Omental fat pad (tissue), 3 donors: ENCODE measurements at regions not wholly inside any gene's neighbourhood (a gene's known extent, or its start where the extent isn't known, plus 50 kb on each side); places are given as distances from the start of the nearest gene placed in this dataset.

Experiments used
- ATAC-seq: fragments of 150-250 bp; one replicate; pipeline ENCODE4 v1.9.1; 2016; ENCODE audit warnings: mild to moderate bottlenecking, moderate library complexity; ENCODE audit not compliant: low FRiP score
- DNase-seq: peaks from one replicate; pipeline ENCODE4 v3.0.0-alpha.2; 2019; ENCODE audit warnings: low spot score
- TF ChIP-seq, protein P1 (sequence below), 3 donors: fragments of 450-650 bp; IDR thresholded peaks; one replicate each; pipeline ENCODE4 v1.5.1; 2016 to 2017; ENCODE audit warnings: antibody characterized with exemption in 3 of 3, mild to moderate bottlenecking in 3 of 3, moderate library complexity in 2 of 3

DNA sequence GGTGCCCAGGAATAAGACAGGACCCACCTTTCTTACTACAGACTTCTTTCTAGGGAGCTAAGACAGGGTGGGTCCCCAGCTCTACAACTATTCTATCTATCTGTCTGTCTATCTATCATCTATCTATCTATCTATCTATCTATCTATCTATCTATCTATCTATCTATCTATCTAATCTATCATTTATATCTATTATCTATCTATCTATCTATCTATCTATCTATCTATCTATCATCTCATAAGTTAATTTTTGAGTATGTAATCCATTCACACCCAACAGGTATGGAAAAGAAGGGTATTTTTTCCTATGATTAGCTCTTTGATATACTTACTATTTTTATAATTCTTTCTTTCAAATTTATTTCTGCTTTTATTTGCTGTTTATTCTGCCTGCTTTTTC lies 55.9 kb downstream of the BAMBI start:
- ATAC-seq (no peak), DNase-seq (no peak)
- TF ChIP-seq, protein P1, sequence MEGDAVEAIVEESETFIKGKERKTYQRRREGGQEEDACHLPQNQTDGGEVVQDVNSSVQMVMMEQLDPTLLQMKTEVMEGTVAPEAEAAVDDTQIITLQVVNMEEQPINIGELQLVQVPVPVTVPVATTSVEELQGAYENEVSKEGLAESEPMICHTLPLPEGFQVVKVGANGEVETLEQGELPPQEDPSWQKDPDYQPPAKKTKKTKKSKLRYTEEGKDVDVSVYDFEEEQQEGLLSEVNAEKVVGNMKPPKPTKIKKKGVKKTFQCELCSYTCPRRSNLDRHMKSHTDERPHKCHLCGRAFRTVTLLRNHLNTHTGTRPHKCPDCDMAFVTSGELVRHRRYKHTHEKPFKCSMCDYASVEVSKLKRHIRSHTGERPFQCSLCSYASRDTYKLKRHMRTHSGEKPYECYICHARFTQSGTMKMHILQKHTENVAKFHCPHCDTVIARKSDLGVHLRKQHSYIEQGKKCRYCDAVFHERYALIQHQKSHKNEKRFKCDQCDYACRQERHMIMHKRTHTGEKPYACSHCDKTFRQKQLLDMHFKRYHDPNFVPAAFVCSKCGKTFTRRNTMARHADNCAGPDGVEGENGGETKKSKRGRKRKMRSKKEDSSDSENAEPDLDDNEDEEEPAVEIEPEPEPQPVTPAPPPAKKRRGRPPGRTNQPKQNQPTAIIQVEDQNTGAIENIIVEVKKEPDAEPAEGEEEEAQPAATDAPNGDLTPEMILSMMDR (IDR thresholded peaks at IDR 0.05) = no peak

DNA sequence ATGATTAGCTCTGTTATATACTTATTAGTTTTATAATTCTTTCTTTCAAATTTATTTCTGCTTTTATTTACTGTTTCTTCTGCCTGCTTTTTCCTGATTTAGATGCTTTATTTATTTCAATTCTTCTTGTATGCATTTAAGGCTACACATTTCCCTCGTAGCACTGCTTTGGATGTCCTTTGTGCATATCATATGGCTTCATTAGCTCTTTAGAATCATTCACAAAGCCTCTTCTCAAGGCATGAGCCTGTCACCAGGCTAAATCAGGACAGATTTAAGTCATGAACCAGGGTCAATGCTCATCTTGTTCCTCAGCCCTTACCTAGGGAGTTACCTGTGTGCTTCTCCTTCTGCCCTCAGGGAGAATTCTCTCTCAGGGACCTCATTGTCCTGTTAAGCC lies 56.3 kb downstream of the BAMBI start:
- TF ChIP-seq, protein P1 (IDR thresholded peaks at IDR 0.05) = no peak
- ATAC-seq (no peak), DNase-seq (no peak)

DNA sequence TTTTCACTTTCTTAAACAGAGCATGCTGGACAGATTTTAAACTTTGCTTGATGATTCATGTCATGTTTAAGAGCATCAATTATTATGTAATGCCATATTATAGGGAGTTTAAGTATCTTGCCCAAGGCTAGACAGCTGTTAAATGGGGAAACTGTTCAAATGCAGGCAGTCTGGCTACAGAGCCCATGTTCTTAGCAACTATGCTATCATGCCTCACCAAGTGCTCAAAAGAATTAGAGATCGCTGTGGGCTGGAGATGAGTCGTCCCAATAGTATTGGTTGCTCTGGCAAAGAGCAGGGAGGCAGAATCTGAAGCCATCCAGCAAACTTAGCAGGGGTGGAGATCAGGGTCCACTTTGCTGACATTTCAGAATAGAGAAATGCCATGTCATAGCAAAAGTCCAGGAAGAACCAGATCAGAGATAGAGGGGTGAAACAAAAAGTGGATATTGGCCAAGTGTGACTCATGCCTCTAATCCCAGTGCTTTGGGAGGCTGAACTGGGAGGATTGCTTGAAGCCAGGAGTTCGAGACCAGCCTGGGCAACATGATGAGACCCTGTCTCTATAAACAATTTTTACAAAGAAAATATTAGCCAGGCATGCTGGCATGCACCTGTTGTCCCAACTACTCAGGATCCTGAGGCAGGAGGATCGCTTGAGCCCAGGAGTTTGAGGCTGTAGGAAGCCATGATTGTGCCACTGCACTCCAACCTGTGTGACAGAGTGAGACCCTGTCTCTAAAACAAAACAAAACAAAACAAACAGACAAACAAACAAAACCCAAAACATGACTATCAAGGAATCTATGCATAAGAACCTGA lies 57.8 kb downstream of the BAMBI start:
- TF ChIP-seq, protein P1 (IDR thresholded peaks at IDR 0.05) = no peak
- ATAC-seq = peak; percentile 90
- DNase-seq = no peak

DNA sequence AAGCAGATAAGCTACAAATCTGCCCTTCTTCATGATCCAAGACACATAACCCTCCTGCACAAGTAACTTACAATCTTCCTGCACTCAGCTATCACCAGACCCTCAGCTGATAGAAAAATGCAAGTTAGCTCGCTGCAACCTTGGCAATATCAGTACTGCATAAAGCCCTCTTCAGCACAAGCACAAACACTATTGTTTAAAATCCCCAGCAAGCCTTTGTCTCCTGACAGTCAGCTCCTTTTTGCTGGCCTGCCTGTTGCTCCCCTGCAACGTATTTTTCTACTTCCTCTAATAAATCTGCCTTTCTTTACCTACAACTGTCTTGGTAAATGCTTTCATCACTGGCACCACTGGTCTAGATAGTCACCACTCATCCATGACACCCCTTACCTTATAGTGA lies 59.8 kb downstream of the BAMBI start:
- TF ChIP-seq, protein P1 (IDR thresholded peaks at IDR 0.05) = no peak
- ATAC-seq (no peak), DNase-seq (no peak)

DNA sequence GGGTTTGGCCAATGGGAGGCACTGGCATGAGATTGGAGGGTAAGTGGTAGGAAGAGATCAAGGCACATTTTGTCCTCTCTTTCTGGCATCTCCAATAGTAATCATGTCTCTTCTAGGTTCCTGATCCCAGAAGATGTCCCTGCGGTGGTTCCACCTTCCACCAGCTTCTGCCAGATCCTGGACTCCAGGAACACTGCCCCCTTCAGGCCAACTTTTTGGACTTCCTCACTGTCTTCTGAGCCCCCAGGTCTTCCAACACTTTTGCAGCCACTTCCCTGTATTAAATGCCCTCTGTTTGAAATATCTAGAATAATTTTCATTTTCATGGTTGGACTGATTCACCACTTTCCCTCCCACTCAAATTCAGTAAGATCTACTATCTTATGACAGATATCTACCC lies 60.9 kb downstream of the BAMBI start:
- TF ChIP-seq, protein P1 (IDR thresholded peaks at IDR 0.05) = no peak
- no peak for ATAC-seq

DNA sequence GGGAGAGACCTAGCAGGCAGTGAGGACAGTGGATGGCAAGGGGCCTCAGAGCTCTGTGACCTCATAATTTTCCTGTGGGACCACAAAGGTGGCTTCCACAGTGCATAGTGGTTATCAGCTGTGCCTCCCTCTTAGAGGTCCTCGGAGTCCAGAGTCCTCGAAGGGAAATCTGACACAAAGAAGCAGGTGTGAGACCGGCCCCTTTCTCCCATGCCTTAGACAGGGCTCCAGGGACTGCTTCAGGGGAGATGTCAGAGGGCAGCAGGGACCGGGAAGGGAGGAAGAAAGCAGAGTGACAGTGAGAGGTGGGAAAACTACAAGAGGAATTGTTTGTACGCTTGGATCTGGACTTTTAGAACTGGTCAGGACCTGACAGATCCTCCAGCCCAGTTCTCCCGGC lies 66.3 kb downstream of the BAMBI start:
- ATAC-seq (no peak), DNase-seq (no peak)
- TF ChIP-seq, protein P1 (IDR thresholded peaks at IDR 0.05) = no peak

More for the DNA sequence above, 60.9 kb downstream of the BAMBI start:
- no peak for DNase-seq
